Stimulated activated CD4-positive, alpha-beta T cell treated with anti-CD3 and anti-CD28 coated beads, Interleukin-1b, Interleukin-23, amount 100 ng/mL, for 24 hours (primary cell): ENCODE measurements at regions not wholly inside any gene's neighbourhood (a gene's known extent, or its start where the extent isn't known, plus 50 kb on each side); places are given as distances from the start of the nearest gene placed in this dataset.

Experiments
- DNase-seq, 4 experiments: peaks; one replicate each; pipeline ENCODE4 v3.0.0-alpha.2; 2020; ENCODE audit warnings: low read depth in 4 of 4, low spot score in 1 of 4

GRCh38 chr2:81675641-81676040 is 1371.1 kb upstream of the LRRTM1 start:
- DNase-seq: no peak

GRCh38 chr2:81672923-81673322 is 1368.4 kb upstream of the LRRTM1 start:
- DNase-seq: no peak

GRCh38 chr2:81672516-81672915 is 1368.0 kb upstream of the LRRTM1 start:
- no peak for DNase-seq

- no peak for DNase-seq
Observed at GRCh38 chr2:81670885-81671284, 1366.3 kb upstream of the LRRTM1 start.

GRCh38 chr2:81661081-81661480 is 1356.5 kb upstream of the LRRTM1 start:
- no peak for DNase-seq

- no peak for DNase-seq
Observed at GRCh38 chr2:81658227-81658626, 1353.7 kb upstream of the LRRTM1 start.

- DNase-seq: no peak
Observed at GRCh38 chr2:81650048-81650971, 1345.8 kb upstream of the LRRTM1 start.

- no peak for DNase-seq
Observed at GRCh38 chr2:81648806-81649205, 1344.3 kb upstream of the LRRTM1 start.

GRCh38 chr2:81648370-81648769 is 1343.8 kb upstream of the LRRTM1 start:
- no peak for DNase-seq

GRCh38 chr2:81647715-81648230 is 1343.2 kb upstream of the LRRTM1 start:
- no peak for DNase-seq

GRCh38 chr2:81645745-81646301 is 1341.3 kb upstream of the LRRTM1 start:
- no peak for DNase-seq

- no peak for DNase-seq
Observed at GRCh38 chr2:81644189-81644588, 1339.6 kb upstream of the LRRTM1 start.

- no peak for DNase-seq
Observed at GRCh38 chr2:81624825-81625224, 1320.3 kb upstream of the LRRTM1 start.

GRCh38 chr2:81600088-81600487 is 1295.5 kb upstream of the LRRTM1 start:
- DNase-seq: no peak

GRCh38 chr2:81598453-81598852 is 1293.9 kb upstream of the LRRTM1 start:
- no peak for DNase-seq

- no peak for DNase-seq
Observed at GRCh38 chr2:81589406-81589805, 1284.9 kb upstream of the LRRTM1 start.

GRCh38 chr2:81583311-81584108 is 1279.0 kb upstream of the LRRTM1 start:
- DNase-seq: no peak

- no peak for DNase-seq
Observed at GRCh38 chr2:81576713-81577112, 1272.2 kb upstream of the LRRTM1 start.

GRCh38 chr2:81551040-81551634 is 1246.6 kb upstream of the LRRTM1 start:
- DNase-seq: no peak

- no peak for DNase-seq
Observed at GRCh38 chr2:81550277-81550676, 1245.7 kb upstream of the LRRTM1 start.

- no peak for DNase-seq
Observed at GRCh38 chr2:81549646-81550045, 1245.1 kb upstream of the LRRTM1 start.
